Stromal cell of bone marrow (primary cell): ENCODE measurements at regions not wholly inside any gene's neighbourhood (a gene's known extent, or its start where the extent isn't known, plus 50 kb on each side); places are given as distances from the start of the nearest gene placed in this dataset.
A peak's percentile ranks its signal among the peaks of the same experiment; 100 is the strongest.
"Not testable (repeated sequence)": the region's sequence is repeated elsewhere in the genome, so short reads cannot be mapped to it uniquely, and the experiment has no call there.

ENCODE experiments used
- DNase-seq: peaks from one replicate; pipeline ENCODE4 v3.0.0-alpha.2; 2012; ENCODE audit warnings: low read depth

DNA sequence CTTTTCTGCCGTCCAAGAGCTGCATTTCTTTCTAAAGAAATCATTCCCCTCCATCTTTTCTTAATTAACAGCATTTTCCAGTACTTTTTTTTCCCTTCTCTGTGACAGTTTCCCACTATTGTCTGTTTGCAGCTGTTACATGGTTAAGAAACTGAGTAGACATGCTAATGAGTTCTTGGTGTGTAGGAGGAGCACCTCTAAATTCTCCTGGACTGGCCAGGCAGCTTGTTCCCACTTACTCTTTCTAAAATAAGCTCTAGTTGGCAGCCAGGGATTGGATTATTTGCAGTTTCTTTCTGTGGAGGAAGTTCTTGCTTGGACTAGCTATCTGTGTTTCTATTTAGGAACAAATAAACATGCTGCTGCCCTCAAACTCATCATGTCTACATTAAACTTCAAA is 235.1 kb upstream of the GAP43 start:
- DNase-seq, result no peak

DNA sequence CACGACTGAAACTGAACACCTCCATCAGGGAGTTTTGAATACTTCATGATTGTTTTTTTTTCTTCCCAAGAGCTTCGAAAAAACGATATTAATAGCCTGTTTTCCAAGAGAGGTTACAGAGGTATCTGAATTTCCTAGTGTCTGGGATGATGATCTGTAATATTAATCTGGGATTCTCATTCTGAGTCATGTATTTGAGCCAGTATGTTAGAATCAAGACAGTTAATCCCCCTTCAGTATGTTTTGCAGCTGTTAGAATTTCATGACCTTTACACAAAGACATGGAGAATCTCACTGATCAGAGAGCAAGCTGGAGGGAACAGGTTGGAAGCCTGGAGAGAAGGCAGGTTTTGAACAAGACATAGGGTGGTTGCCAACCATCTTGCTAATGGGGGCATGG is 234.5 kb upstream of the GAP43 start:
- DNase-seq, result no peak

- DNase-seq, result no peak
Measured at GRCh38 chr3:115396801-115397200, 226.5 kb upstream of the GAP43 start.

DNA sequence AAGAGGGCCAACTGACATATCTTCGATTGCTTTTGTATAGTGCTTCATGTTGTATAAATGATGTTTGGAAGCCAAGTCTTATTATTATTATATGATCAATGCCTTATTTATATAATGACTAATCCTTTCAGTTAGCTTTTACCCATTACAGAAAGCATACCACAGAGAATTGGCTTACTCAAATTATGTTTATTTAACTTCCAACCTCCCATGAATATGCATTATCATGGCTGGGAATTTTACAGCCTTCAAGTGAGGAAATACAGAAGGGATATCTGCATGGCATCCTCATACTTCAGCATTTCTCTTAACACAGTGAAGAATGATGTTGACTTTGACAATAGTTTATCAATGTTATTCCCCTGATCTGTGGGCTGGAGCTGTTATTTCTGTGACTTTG is 225.9 kb upstream of the GAP43 start:
- peak; percentile 55 for DNase-seq

DNA sequence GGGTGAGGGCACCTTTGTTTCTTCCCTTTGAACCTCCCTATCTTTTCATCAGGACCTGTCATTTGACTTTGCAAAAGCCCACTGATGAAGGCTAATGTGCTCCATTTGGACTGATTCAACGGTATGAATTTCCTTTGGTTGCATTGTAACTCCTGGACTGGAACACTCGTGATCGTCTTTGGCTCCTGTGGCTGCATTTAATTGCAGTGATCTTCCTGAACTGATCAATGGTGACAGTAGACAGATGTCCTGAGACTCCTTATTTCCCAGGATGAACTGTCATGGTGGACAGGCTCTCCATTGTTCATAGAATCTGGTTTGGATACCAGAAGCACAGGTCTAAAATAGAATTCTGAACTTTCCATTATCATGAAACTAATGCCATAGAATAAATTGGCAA is 224.8 kb upstream of the GAP43 start:
- DNase-seq, result no peak

GRCh38 chr3:115399750-115400149 is 223.6 kb upstream of the GAP43 start:
- DNase-seq, result no peak

- DNase-seq, result peak; percentile 90
Measured at GRCh38 chr3:115401298-115401697, 222.0 kb upstream of the GAP43 start.

GRCh38 chr3:115401851-115402501 is 221.3 kb upstream of the GAP43 start:
- DNase-seq, result peak; percentile 78

GRCh38 chr3:115402651-115403050 is 220.7 kb upstream of the GAP43 start:
- no peak for DNase-seq

DNA sequence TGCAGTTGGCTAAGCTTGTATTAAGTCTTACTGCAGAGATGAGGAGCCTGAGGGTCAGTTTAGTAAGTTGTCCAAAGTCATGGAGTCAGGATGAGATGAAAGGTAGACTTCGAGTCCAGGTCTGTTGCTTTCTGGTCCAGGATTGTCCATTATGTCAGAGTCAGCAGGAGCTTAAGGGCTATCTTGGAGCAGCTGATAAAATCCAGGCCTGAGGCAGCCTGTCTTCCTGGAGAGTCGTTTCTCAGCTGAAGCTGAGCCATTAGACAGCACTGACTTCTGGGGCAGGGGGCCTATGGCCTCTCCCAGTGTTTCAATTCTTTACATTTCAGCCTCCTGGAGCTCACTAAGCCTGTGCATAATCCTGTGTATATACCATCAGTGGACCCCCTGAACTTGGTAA is 219.5 kb upstream of the GAP43 start:
- DNase-seq, result no peak

- DNase-seq, result no peak
Measured at GRCh38 chr3:115409596-115409995, 213.7 kb upstream of the GAP43 start.

DNA sequence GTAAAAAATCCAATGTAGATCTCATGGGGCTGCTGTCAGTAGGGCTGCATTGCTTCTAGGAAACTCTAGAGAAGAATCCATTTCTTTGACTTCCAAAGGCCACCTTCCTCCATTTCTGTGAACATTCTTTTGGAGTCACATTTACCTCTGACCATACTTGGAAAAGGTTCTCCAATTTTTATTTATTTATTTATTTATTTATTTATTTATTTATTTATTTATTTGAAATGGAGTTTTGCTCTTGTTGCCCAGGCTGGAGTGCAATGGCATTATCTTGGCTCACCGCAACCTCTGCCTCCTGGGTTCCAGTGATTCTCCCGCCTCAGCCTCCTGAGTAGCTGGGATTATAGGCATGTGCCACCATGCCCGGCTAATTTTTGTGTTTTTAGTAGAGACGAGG is 208.7 kb upstream of the GAP43 start:
- not testable (repeated sequence) for DNase-seq

DNA sequence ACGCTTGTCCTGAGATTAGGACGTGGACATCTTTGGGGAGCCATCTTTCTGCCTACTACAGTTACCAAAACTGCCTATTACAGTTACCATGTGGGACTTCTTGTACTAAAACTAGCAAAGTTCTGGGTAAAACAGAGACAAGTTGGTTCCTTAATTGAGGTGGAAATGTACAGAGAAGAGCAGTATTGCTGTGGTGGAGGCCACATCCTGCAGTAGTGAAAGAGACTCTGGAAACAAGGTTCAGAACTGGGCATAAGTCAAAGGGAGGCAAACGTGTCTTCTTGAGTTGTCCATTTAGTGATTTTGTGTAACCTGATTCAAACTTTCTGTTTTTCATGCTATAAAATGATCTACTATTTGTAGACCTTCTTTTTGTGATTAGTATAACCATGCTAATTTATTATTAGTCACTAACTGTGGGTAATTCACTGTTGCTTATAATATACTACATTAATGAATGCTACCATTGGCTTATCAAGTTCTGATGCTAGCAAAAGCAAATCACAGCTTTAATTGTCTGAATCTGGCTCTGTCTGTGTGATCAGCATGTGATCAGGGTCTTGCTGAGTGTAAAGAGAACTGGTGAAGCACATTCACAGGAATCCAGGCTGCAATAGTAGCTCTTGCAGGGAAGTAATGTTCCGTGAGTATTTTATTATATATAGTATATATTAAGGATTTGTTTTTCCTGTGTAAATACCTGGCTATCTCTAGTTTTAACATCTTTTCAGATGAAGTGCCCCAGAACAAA is 207.9 kb upstream of the GAP43 start:
- DNase-seq, result no peak

- DNase-seq, result no peak
Measured at GRCh38 chr3:115418583-115418982, 204.7 kb upstream of the GAP43 start.

DNA sequence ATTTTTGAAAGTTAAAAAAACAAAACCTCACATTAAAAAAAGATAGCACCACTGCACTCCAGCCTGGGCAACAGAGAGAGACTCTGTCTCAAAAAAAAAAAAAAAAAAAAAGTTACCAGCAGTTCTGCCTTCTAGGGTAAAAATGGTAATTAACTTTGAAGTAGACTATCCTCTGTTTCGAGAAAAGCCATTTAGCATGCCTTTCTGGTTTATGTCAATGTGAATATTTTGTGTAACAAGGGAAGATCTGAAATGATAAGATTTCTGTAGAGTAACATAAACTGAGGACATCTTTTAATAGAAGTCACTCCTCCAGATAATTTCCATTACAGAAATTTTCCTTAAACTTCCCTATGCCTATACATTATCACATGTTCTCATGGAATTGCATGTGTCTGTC is 203.2 kb upstream of the GAP43 start:
- DNase-seq, result no peak

DNA sequence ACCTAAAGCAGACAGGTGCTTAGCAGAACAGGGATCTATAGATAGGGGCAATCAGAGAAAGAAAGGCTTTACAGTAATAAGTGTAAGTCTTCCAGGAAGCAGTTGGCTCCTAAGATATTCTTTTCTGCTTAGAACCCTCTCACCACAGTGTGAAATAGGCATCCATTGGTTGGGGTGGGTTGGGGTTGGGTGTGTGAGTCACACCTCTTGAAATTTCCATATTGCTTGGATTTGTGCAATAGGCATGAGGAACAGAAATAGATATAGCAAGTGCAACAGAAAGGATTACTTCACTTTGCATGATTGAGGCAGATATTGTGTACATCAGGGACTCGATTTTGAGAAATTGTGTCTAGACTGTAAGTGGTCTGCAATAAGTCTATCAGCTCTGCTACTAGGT is 200.1 kb upstream of the GAP43 start:
- DNase-seq, result no peak

DNA sequence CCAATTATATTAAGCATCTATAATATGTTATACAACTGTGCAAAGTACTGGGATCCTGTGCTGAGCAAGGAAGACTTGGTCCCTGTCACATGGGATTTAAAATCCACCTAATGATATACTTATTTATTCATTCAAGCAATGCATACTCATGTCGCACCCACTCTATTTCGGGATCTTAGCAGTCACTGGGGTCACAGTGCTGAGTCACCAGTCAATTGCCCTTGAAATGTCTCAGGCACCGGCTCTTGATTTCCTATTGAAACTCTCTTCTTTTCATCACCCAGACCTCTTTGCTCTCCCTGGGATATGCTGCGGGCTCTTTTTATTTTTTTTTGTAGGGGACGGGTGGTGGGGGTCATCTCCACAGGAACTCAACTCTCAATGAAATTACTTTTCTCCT is 194.5 kb upstream of the GAP43 start:
- DNase-seq, result no peak

DNA sequence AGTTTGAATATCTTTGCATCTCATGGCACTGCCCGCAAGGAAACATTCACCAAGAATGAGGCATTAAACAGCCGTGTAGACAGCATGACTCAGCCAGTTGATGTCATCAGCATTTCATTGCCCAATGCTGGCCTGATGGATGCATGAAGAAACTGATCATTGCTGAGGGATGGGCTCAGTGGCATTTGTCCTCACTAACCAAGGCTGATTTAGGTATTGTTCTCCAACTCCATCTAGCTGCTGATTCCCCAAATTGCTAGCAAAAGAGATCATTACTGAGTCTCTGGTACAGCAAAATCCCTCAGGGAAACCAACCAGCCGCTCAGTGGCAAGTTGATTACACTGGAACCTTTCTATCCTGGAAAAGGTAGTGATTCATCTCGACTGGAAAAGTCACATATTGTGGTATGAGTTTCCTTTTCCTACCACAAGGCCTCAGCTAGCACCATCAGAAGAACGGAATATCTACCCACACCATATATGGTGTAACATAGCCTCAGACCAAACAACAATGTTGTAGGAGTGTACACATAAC is 186.5 kb upstream of the GAP43 start:
- DNase-seq, result peak; percentile 97

- DNase-seq, result no peak
Measured at GRCh38 chr3:115438799-115439198, 184.5 kb upstream of the GAP43 start.

DNA sequence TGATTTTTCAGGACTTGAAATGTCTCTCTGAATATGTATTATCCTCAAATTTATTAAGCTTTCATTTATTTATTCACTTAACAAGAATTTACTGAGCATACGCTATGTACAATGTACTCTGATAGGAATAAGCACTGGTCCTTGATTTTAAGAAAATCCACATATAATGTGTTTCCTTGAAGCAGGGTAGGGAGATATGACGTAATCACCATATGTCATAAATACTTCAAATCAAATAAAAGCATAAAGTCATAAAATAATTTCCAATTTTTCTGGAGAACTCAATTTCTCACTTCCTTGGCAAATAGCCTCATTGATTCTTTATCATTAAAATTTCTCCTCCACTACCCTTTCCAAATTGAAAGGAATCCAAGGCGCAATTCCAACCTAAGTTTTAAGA is 177.8 kb upstream of the GAP43 start:
- no peak for DNase-seq

DNA sequence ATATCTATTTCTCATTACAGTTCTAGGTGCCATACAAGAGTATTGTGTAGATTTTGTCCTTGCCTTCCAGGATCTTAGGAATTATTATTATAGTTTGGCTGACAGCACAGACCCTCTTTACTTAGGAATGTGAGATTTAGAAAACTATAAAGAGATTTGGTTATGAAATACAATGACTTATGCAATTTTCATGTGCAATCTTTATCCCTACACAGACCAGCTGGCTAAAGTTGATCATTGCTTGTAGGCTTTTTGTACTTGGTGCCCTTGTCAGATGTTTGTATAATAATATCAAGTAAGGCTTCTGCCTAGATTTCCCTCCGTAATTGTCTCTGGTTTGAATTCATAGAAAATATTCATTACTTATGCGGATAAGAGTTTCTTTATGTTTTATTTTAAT is 174.5 kb upstream of the GAP43 start:
- no peak for DNase-seq

GRCh38 chr3:115450036-115450435 is 173.3 kb upstream of the GAP43 start:
- DNase-seq, result no peak

- no peak for DNase-seq
Measured at GRCh38 chr3:115464036-115464435, 159.3 kb upstream of the GAP43 start.

DNA sequence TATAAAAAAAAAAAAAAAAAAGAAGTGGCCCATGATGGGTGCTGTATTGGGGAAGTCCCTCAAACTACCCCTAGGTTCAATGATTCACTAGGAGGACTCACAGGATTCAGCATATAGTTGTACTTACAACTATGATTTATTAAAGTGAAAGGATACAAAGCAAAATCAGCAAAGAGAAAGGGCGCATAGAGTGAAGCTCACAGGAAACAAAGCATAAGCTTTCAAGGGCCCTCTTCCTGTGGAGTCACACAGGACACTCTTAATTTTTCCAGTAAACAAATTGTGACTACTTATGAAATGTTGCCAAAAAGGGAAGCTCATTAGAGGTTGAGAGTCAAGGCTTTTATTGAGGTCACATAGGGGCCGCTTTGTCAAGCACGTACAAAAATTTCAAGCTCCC is 153.7 kb upstream of the GAP43 start:
- no peak for DNase-seq
